ENCODE measurements at regions not wholly inside any gene's neighbourhood (a gene's known extent, or its start where the extent isn't known, plus 50 kb on each side); places are given as distances from the start of the nearest gene placed in this dataset.

DNA sequence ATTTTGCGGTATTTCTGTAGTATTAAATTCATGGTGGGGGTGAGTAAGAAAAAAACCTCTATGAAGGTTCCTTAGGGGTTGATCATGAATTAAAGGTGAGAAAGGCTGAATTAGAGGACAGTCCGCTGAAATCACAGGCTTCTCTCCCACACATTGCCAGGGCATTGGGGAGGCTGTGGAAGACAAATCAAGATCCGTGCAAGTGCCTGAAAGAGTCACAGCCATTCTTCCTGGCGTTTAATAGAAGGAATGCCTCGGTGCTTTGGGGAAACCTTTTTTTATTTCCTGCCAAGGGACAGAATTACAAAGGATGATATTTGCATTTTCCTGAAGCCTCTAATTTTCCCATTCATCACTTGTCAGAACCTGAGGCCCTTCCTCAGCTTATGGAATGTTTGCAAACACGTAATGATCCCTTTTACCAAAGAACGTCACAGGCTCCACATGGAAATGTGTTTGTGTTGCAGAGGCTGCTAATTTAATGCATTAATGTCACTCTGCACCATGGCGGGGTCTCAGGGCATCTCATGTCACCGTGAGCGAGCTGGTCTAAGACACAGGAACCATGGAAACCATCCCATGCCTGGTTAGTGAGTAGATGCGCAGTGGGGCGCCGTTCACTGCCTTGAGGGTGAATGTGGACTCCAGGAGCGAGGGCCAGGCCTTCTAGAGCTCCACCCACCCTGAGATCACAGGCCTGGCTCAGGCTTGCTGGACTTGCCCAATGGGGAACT, 185.9 kb upstream of the SULF2 start:
- TF ChIP-seq CTCF (IDR thresholded peaks at IDR 0.05; ENCODE audit: low read depth, low read length, poor library complexity, severe bottlenecking) (no peak), EZH2phosphoT487 (IDR thresholded peaks at IDR 0.05; ENCODE audit: borderline replicate concordance, low read length) (no peak)
